ENCODE measurements at regions not wholly inside any gene's neighbourhood (a gene's known extent, or its start where the extent isn't known, plus 50 kb on each side); places are given as distances from the start of the nearest gene placed in this dataset.

GRCh38 chr13:79655509-79655908, 174.6 kb downstream of the NDFIP2 start:
- Histone ChIP-seq H4K5ac (ENCODE audit: insufficient read length, low read depth, low read length) (no peak overlapping the region), H3T11ph (ENCODE audit: low read length) (no peak overlapping the region), H3K23me2 (ENCODE audit: insufficient read length, low read depth, low read length, poor library complexity, severe bottlenecking) (no peaks in the 10 kb centered on the region), H3K23ac (ENCODE audit: insufficient read length, low read depth, low read length) (no peak overlapping the region), H3K18ac (ENCODE audit: insufficient read length, low read depth, low read length) (no peak overlapping the region), H2BK12ac (ENCODE audit: insufficient read length, low read depth, low read length) (no peak overlapping the region), H4K20me1 (ENCODE audit: control insufficient read depth, insufficient read depth, insufficient read length) (no peaks in the 10 kb centered on the region), H3K27me3 (ENCODE audit: insufficient read depth, low read length) (no peaks in the 10 kb centered on the region), H3K14ac (ENCODE audit: insufficient read depth, low read length) (no peak overlapping the region), H3K9me3 (ENCODE audit: control insufficient read depth, low read depth, low read length) (no peaks in the 10 kb centered on the region), H4K91ac (ENCODE audit: insufficient read length, low read depth, low read length) (no peak overlapping the region), H2BK20ac (ENCODE audit: low read depth, low read length, poor library complexity, severe bottlenecking) (no peak overlapping the region), H2BK5ac (ENCODE audit: insufficient read length, low read length) (no peak overlapping the region), H4K8ac (replicated peaks; ENCODE audit: insufficient read length, low read depth, low read length) (no peak overlapping the region), H3K4ac (ENCODE audit: low read depth, low read length) (no peak overlapping the region), H2BK15ac (ENCODE audit: low read depth, low read length) (no peak overlapping the region), H3K56ac (ENCODE audit: insufficient read length, low read depth, low read length) (no peak overlapping the region), H2AK5ac (ENCODE audit: insufficient read length, low read length) (no peak overlapping the region), H3K79me2 (ENCODE audit: insufficient read depth, low read length) (no peaks in the 10 kb centered on the region), H3K79me1 (ENCODE audit: insufficient read depth, low read depth, low read length, poor library complexity, severe bottlenecking) (no peaks in the 10 kb centered on the region), H3K27ac (ENCODE audit: insufficient read length, low read depth, low read length) (no peak overlapping the region), H3K4me2 (ENCODE audit: insufficient read depth, insufficient read length, low read length) (no peak overlapping the region), H3K9ac (ENCODE audit: extremely low read depth, insufficient read length, low read length) (no peak overlapping the region), H2BK120ac (ENCODE audit: low read depth, low read length, poor library complexity, severe bottlenecking) (no peak overlapping the region), H3K4me1 (ENCODE audit: insufficient read depth, low read length) (no peaks in the 10 kb centered on the region), H2AFZ (ENCODE audit: low read length) (no peak overlapping the region)
- no peak for DNase-seq
- Mint-ChIP-seq H3K4me3 (no peak overlapping the region), H3K4me1 (peaks cover 10 to 14% of the 10 kb centered on the region in 2 experiments), H3K36me3 (ENCODE audit: insufficient read depth in 1 of 3, low read depth in 3 of 3) (no peaks in the 10 kb centered on the region), H3K27me3 (ENCODE audit: low read depth) (no peaks in the 10 kb centered on the region), H3K9me3 (no peaks in the 10 kb centered on the region), H3K27ac (no peak overlapping the region)
- no CpG with 5 or more reads among the region's 2 CpGs for WGBS (ENCODE audit: extremely low coverage, insufficient read length, low lambda C conversion rate)
- TF ChIP-seq, protein P1, sequence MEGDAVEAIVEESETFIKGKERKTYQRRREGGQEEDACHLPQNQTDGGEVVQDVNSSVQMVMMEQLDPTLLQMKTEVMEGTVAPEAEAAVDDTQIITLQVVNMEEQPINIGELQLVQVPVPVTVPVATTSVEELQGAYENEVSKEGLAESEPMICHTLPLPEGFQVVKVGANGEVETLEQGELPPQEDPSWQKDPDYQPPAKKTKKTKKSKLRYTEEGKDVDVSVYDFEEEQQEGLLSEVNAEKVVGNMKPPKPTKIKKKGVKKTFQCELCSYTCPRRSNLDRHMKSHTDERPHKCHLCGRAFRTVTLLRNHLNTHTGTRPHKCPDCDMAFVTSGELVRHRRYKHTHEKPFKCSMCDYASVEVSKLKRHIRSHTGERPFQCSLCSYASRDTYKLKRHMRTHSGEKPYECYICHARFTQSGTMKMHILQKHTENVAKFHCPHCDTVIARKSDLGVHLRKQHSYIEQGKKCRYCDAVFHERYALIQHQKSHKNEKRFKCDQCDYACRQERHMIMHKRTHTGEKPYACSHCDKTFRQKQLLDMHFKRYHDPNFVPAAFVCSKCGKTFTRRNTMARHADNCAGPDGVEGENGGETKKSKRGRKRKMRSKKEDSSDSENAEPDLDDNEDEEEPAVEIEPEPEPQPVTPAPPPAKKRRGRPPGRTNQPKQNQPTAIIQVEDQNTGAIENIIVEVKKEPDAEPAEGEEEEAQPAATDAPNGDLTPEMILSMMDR (conservative IDR thresholded peaks at IDR 0.05), result no peak
